Chondrocyte (in vitro differentiated cells): ENCODE measurements at regions not wholly inside any gene's neighbourhood (a gene's known extent, or its start where the extent isn't known, plus 50 kb on each side); places are given as distances from the start of the nearest gene placed in this dataset.

ENCODE experiments used
- DNase-seq: peaks from one replicate; pipeline ENCODE4 v3.0.0; 2021; ENCODE audit warnings: mixed read lengths, low spot score
- H3K27ac Mint-ChIP-seq: one replicate; pipeline ENCODE4 v1.8.0; 2021; ENCODE audit warnings: mild to moderate bottlenecking, moderate library complexity, mixed read lengths; ENCODE audit not compliant: unreplicated experiment
- H3K27me3 Mint-ChIP-seq: 2 replicates; pipeline ENCODE4 v1.8.0; 2021; ENCODE audit warnings: low read depth, mixed read lengths
- H3K36me3 Mint-ChIP-seq: 2 replicates; pipeline ENCODE4 v1.8.0; 2021; ENCODE audit warnings: low read depth, mixed read lengths
- H3K4me1 Mint-ChIP-seq: 2 replicates; pipeline ENCODE4 v1.8.0; 2021; ENCODE audit warnings: low read depth, mild to moderate bottlenecking, mixed read lengths
- H3K4me3 Mint-ChIP-seq: one replicate; pipeline ENCODE4 v1.8.0; 2021; ENCODE audit warnings: mild to moderate bottlenecking, moderate library complexity, mixed read lengths; ENCODE audit not compliant: unreplicated experiment
- H3K9me3 Mint-ChIP-seq: 2 replicates; pipeline ENCODE4 v1.8.0; 2021; ENCODE audit warnings: low read depth, mixed read lengths
- TF ChIP-seq, protein P1 (sequence below): fragments of 200-600 bp; sonication (generic); IDR thresholded peaks from 2 replicates; pipeline ENCODE4 v1.5.0; 2021; ENCODE audit warnings: antibody characterized with exemption, mild to moderate bottlenecking, moderate library complexity

DNA sequence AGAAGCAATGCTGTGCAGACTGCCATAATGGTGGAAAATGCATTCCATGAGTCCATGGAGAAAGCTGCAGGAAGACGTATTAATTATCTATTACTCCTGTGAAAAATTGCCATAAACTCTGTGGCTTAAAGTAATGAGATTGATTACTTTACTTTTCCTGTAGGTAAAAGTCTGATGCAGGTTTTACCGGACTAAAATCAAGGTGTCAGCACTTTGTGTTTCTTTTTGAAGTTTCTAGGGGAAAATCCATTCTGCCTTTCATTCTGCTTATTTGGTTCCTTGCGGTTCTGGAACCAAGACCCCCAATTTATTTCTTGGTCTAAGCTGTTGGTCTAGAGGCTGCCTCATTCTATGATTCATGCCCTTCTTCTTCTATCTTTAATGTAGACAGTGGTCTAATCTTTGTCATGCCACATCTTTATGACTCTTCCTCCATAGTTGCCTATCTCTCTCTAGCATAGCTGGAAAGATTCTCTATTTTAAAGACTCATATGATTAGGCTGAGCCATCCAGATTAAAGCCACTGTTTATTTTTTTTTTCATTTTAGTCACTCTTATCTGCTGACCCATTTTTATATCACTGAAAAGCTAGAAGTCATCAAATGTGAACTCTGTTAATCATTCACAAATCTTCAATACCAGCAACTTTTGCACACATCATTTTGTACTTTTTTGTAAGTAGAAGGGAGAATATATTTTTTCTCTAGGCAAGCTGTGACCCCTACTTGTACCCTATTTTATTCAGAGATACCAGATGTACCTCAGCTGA, 2056.4 kb downstream of the PCDH7 start:
- H3K36me3 Mint-ChIP-seq = no peaks in the 10 kb centered on the region
- TF ChIP-seq, protein P1, sequence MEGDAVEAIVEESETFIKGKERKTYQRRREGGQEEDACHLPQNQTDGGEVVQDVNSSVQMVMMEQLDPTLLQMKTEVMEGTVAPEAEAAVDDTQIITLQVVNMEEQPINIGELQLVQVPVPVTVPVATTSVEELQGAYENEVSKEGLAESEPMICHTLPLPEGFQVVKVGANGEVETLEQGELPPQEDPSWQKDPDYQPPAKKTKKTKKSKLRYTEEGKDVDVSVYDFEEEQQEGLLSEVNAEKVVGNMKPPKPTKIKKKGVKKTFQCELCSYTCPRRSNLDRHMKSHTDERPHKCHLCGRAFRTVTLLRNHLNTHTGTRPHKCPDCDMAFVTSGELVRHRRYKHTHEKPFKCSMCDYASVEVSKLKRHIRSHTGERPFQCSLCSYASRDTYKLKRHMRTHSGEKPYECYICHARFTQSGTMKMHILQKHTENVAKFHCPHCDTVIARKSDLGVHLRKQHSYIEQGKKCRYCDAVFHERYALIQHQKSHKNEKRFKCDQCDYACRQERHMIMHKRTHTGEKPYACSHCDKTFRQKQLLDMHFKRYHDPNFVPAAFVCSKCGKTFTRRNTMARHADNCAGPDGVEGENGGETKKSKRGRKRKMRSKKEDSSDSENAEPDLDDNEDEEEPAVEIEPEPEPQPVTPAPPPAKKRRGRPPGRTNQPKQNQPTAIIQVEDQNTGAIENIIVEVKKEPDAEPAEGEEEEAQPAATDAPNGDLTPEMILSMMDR = no peak
- no peaks in the 10 kb centered on the region for H3K9me3 Mint-ChIP-seq
- no peaks in the 10 kb centered on the region for H3K27me3 Mint-ChIP-seq
- peaks cover 8% of the 10 kb centered on the region for H3K4me1 Mint-ChIP-seq
- DNase-seq = no peak
- H3K27ac Mint-ChIP-seq = no peak overlapping the region
- H3K4me3 Mint-ChIP-seq = no peak overlapping the region

DNA sequence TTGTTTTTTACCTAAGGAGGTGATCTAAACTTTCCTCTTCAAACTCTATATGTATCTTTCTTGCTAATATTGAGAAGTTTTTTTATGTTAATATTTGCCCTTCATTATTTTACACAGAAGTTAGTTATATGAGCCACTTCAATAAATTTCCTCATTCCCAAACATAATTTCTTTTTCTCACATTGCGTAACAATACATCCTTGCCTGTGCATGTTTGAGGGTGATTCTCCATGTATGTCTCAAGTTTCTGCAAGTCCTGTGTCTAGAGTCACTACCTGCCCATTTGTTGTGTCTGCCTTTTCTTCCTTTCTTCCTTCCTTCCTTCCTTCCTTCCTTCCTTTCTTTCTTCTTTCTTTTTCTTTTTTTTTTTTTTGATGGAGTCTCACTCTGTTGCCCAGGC, 2057.9 kb downstream of the PCDH7 start:
- H3K4me1 Mint-ChIP-seq = peaks cover 8% of the 10 kb centered on the region
- H3K27ac Mint-ChIP-seq = no peak overlapping the region
- no peaks in the 10 kb centered on the region for H3K27me3 Mint-ChIP-seq
- TF ChIP-seq, protein P1 = no peak
- H3K9me3 Mint-ChIP-seq = no peaks in the 10 kb centered on the region
- H3K36me3 Mint-ChIP-seq = no peaks in the 10 kb centered on the region
- no peak overlapping the region for H3K4me3 Mint-ChIP-seq
- DNase-seq = no peak

DNA sequence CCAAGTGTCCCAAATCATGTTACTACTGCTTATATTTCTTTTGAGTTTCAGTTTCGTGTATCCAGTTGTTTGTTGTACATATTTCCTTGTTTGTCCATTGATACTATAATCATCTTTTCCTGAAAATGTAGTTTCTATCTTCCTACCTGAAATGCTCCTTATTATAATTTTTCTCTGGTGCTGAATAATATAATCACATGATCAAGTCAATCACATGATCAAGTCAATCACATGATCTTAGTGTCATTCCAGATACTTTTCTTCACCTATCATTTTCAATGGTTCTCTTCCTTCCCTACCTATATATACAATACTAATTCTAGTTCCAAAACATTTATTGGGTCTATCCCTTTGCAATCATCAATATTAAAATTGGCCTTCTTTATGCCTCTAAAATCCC, 2058.8 kb downstream of the PCDH7 start:
- Mint-ChIP-seq H3K4me3 (no peak overlapping the region), H3K27ac (no peak overlapping the region), H3K36me3 (no peaks in the 10 kb centered on the region), H3K9me3 (no peaks in the 10 kb centered on the region), H3K27me3 (no peaks in the 10 kb centered on the region), H3K4me1 (no peaks in the 10 kb centered on the region)
- TF ChIP-seq, protein P1 = no peak
- DNase-seq = no peak

DNA sequence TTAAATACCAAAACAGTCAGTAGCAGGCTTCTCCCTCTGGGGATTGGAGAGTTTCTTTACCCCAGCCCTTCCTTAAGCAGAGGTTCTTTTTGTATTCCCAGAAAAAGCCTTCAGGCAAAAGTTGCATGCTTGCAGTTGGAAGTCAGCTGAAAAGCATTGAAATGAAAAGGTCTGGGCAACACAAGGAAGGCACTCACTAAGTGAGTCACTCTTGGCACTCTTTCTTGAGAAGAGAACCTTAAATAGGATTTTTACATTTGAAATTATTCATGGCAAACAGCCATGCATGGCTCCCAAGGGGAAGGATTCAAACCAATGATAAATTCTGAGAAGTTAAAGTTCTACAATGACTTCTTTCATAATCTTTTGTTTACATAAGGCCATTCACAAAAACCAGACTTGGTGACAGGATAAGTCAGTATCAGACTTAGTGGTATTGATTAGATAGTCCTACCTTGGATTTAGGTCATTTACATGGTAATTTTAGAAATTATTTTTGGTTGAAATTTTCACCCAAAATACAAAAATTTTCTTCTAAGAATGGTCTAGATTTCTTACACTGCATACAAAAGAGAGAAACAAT, 2068.9 kb downstream of the PCDH7 start:
- Mint-ChIP-seq H3K9me3 (no peaks in the 10 kb centered on the region), H3K27me3 (no peaks in the 10 kb centered on the region), H3K4me3 (no peak overlapping the region), H3K36me3 (no peaks in the 10 kb centered on the region), H3K4me1 (peaks cover 14% of the 10 kb centered on the region), H3K27ac (peak overlapping the region; percentile 12)
- TF ChIP-seq, protein P1 = no peak
- no peak for DNase-seq

DNA sequence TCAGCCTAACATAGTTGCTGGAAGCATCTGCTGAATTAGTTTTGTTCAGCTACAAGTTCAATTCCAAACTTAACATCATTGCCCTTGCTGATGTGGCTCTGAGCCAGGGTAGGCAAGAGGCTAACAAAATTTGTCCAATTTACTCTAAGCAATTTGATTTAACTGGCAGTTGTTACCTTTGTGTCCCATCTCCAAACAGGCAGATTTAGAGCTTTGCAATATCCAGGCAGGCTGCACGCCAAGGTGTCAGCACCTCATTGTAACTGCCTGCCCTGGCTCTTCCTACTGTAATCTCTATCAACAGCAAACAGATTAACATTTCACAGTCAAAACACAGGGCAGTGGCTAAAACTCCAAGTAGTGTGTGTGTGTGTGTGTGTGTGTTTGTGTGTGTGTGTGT, 2070.6 kb downstream of the PCDH7 start:
- no peaks in the 10 kb centered on the region for H3K9me3 Mint-ChIP-seq
- DNase-seq = no peak
- H3K4me3 Mint-ChIP-seq = no peak overlapping the region
- TF ChIP-seq, protein P1 = no peak
- no peak overlapping the region for H3K27ac Mint-ChIP-seq
- no peaks in the 10 kb centered on the region for H3K27me3 Mint-ChIP-seq
- peaks cover 14% of the 10 kb centered on the region for H3K4me1 Mint-ChIP-seq
- no peaks in the 10 kb centered on the region for H3K36me3 Mint-ChIP-seq
